ENCODE measurements at regions not wholly inside any gene's neighbourhood (a gene's known extent, or its start where the extent isn't known, plus 50 kb on each side); places are given as distances from the start of the nearest gene placed in this dataset.

DNA sequence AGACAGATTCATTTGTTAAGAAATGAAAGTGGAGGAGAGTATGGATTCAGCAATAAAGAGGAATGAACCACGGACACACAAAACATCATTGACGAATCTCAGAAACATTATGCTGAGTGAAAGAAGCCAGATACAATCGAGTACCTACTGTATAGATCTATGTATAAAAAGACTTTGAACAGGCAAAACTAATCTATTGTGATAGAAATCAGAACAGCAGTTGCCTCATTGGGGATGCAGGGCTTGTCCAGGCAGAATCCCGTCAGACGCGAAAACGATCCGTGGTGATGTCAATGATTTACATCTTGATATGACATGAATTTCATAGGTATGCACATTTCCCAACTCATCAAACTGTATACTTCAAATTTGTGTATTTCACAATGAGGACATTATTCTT, 265.2 kb downstream of the CBLN4 start:
- intact Hi-C loops (cut with micrococcal nuclease): no loop called here
- ATAC-seq (ENCODE audit: low read depth) (no peak), DNase-seq (no peak)
- ChIA-PET POLR2A (no interaction called here), CTCF (no interaction called here)
- Histone ChIP-seq H3K79me2 (ENCODE audit: control insufficient read depth, insufficient read depth, low read length) (no peaks in the 10 kb centered on the region), H3K9ac (ENCODE audit: low read length) (no peak overlapping the region), H3K4me1 (ENCODE audit: control insufficient read depth in 2 of 2, insufficient read depth in 2 of 2, low read length in 2 of 2) (no peaks in the 10 kb centered on the region), H3K4me2 (replicated peaks; ENCODE audit: low read depth, low read length, poor library complexity, severe bottlenecking) (no peak overlapping the region), H2AFZ (ENCODE audit: insufficient read depth, low read depth, low read length, poor library complexity, severe bottlenecking) (no peak overlapping the region), H3K4me3 (ENCODE audit: control extremely low read depth in 1 of 5, extremely low read depth in 1 of 5, insufficient read depth in 1 of 5, low read depth in 2 of 5, low read length in 4 of 5) (no peak overlapping the region), H3K9me3 (ENCODE audit: control extremely low read depth in 1 of 3, control insufficient read depth in 2 of 3, insufficient read depth in 1 of 3, low read length in 2 of 3) (no peaks in the 10 kb centered on the region), H3K36me3 (replicated peaks in 1 of 2; ENCODE audit: control extremely low read depth in 1 of 2, control insufficient read depth in 1 of 2, extremely low read depth in 1 of 2, insufficient read depth in 2 of 2, low read length in 1 of 2) (no peaks in the 10 kb centered on the region), H4K20me1 (ENCODE audit: control insufficient read depth, insufficient read depth, low read length, poor library complexity, severe bottlenecking) (no peaks in the 10 kb centered on the region), H3K27ac (ENCODE audit: low read length in 2 of 2) (no peak overlapping the region), H3K27me3 (replicated peaks in 1 of 4; ENCODE audit: control extremely low read depth in 1 of 4, control insufficient read depth in 3 of 4, insufficient read depth in 4 of 4, low read length in 3 of 4) (no peaks in the 10 kb centered on the region)
- Mint-ChIP-seq H3K9me3 (ENCODE audit: insufficient read depth) (peaks cover 7% of the 10 kb centered on the region), H3K27ac (no peak overlapping the region), H3K27me3 (no peaks in the 10 kb centered on the region), H3K4me3 (no peak overlapping the region), H3K4me1 (no peaks in the 10 kb centered on the region)
- TF ChIP-seq, protein P1, sequence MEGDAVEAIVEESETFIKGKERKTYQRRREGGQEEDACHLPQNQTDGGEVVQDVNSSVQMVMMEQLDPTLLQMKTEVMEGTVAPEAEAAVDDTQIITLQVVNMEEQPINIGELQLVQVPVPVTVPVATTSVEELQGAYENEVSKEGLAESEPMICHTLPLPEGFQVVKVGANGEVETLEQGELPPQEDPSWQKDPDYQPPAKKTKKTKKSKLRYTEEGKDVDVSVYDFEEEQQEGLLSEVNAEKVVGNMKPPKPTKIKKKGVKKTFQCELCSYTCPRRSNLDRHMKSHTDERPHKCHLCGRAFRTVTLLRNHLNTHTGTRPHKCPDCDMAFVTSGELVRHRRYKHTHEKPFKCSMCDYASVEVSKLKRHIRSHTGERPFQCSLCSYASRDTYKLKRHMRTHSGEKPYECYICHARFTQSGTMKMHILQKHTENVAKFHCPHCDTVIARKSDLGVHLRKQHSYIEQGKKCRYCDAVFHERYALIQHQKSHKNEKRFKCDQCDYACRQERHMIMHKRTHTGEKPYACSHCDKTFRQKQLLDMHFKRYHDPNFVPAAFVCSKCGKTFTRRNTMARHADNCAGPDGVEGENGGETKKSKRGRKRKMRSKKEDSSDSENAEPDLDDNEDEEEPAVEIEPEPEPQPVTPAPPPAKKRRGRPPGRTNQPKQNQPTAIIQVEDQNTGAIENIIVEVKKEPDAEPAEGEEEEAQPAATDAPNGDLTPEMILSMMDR (IDR thresholded peaks at IDR 0.05): no peak
- no peak for TF ChIP-seq EZH2 (IDR thresholded peaks at IDR 0.05; ENCODE audit: borderline replicate concordance, insufficient read depth, low read depth, low read length, poor library complexity, severe bottlenecking)
- 80% methylated on average over 1 of the region's 8 CpGs for WGBS (ENCODE audit: insufficient coverage)

DNA sequence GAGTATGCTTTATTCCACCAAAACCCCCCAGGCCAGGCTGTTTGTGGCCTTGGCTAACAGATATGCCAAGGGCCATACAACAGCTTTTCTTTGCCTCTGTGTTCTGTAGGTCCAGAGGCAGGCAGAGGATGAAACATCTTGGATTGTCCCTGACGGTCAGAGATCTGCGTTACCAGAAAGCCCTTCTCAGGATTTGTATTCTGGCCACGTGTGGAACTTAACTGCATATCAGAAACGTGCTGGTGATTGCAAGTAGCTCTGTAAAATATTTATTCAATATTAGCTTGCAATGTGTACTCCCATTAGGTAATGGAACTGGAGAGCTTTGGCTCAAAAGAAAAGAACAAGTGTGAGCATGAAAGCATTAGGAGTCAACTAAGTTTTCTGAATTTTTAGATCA, 275.0 kb downstream of the CBLN4 start:
- Histone ChIP-seq H3K4me3 (ENCODE audit: control extremely low read depth in 1 of 5, extremely low read depth in 1 of 5, insufficient read depth in 1 of 5, low read depth in 2 of 5, low read length in 4 of 5) (no peak overlapping the region), H3K27ac (ENCODE audit: low read length in 2 of 2) (no peak overlapping the region), H4K20me1 (ENCODE audit: control insufficient read depth, insufficient read depth, low read length, poor library complexity, severe bottlenecking) (no peaks in the 10 kb centered on the region), H3K79me2 (ENCODE audit: control insufficient read depth, insufficient read depth, low read length) (no peaks in the 10 kb centered on the region), H3K9me3 (ENCODE audit: control extremely low read depth in 1 of 3, control insufficient read depth in 2 of 3, insufficient read depth in 1 of 3, low read length in 2 of 3) (no peaks in the 10 kb centered on the region), H3K36me3 (replicated peaks in 1 of 2; ENCODE audit: control extremely low read depth in 1 of 2, control insufficient read depth in 1 of 2, extremely low read depth in 1 of 2, insufficient read depth in 2 of 2, low read length in 1 of 2) (no peaks in the 10 kb centered on the region), H3K4me2 (replicated peaks; ENCODE audit: low read depth, low read length, poor library complexity, severe bottlenecking) (no peak overlapping the region), H3K9ac (ENCODE audit: low read length) (no peak overlapping the region), H2AFZ (ENCODE audit: insufficient read depth, low read depth, low read length, poor library complexity, severe bottlenecking) (no peak overlapping the region), H3K27me3 (replicated peaks in 1 of 4; ENCODE audit: control extremely low read depth in 1 of 4, control insufficient read depth in 3 of 4, insufficient read depth in 4 of 4, low read length in 3 of 4) (no peaks in the 10 kb centered on the region), H3K4me1 (ENCODE audit: control insufficient read depth in 2 of 2, insufficient read depth in 2 of 2, low read length in 2 of 2) (no peaks in the 10 kb centered on the region)
- ChIA-PET POLR2A (no interaction called here), CTCF (no interaction called here)
- DNase-seq (no peak), ATAC-seq (ENCODE audit: low read depth) (no peak)
- H3K27ac Mint-ChIP-seq: no peak overlapping the region
- no peak overlapping the region for H3K4me3 Mint-ChIP-seq
- TF ChIP-seq, protein P1 (IDR thresholded peaks at IDR 0.05): no peak
- TF ChIP-seq EZH2 (IDR thresholded peaks at IDR 0.05; ENCODE audit: borderline replicate concordance, insufficient read depth, low read depth, low read length, poor library complexity, severe bottlenecking): no peak
- H3K9me3 Mint-ChIP-seq (ENCODE audit: insufficient read depth): no peaks in the 10 kb centered on the region
- H3K4me1 Mint-ChIP-seq: no peaks in the 10 kb centered on the region
- H3K27me3 Mint-ChIP-seq: no peaks in the 10 kb centered on the region
- 100% methylated on average over 2 of the region's 4 CpGs for WGBS (ENCODE audit: insufficient coverage)
- intact Hi-C loops (cut with micrococcal nuclease): no loop called here
